Adrenal gland (tissue), 5 donors: ENCODE measurements at regions not wholly inside any gene's neighbourhood (a gene's known extent, or its start where the extent isn't known, plus 50 kb on each side); places are given as distances from the start of the nearest gene placed in this dataset.

ENCODE experiments used
- CTCF ChIP-seq, 6 experiments: fragments of 450-650 bp in 4 of 6; fragments of 200-600 bp in 2 of 6; sonication (generic) in 1 of 6; IDR thresholded peaks; 1 replicate in 5 of 6; 2 replicates in 1 of 6; pipeline versions ENCODE4 v1.5.1 to v1.8.0; 2016 to 2021; ENCODE audit warnings: antibody characterized with exemption in 6 of 6, mild to moderate bottlenecking in 2 of 6, moderate library complexity in 1 of 6
- POLR2A ChIP-seq, 2 donors: fragments of 450-650 bp; IDR thresholded peaks; one replicate each; pipeline ENCODE4 v1.6.1; 2017; ENCODE audit warnings: antibody characterized with exemption in 2 of 2, mild to moderate bottlenecking in 2 of 2, moderate library complexity in 1 of 2
- donor health status: DM: no; HTN: no; CAD: no.

- TF ChIP-seq CTCF (IDR thresholded peaks at IDR 0.05), result no peak
- TF ChIP-seq POLR2A (IDR thresholded peaks at IDR 0.05), result no peak
Observed at GRCh38 chr7:63071396-63071795, 927.3 kb upstream of the ZNF722 start.
